GM12865 (cell line): ENCODE measurements at regions not wholly inside any gene's neighbourhood (a gene's known extent, or its start where the extent isn't known, plus 50 kb on each side); places are given as distances from the start of the nearest gene placed in this dataset.
"Not testable (repeated sequence)": the region's sequence is repeated elsewhere in the genome, so short reads cannot be mapped to it uniquely, and the experiment has no call there.

ENCODE experiments used
- DNase-seq: peaks from one replicate; pipeline ENCODE4 v3.0.0; 2010; ENCODE audit warnings: low read depth
- H3K4me3 ChIP-seq: 2 replicates; pipeline ENCODE4 v1.5.1; 2011; ENCODE audit warnings: mild to moderate bottlenecking, low read depth, low read length, control low read depth
- CTCF ChIP-seq: IDR thresholded peaks from 2 replicates; pipeline ENCODE4 v1.5.1; 2011; ENCODE audit warnings: low read length, control low read depth, low read depth, inconsistent platforms; ENCODE audit not compliant: insufficient read depth; ENCODE audit errors: missing control alignments

GRCh38 chrX:4656419-4656818 is 943.0 kb upstream of the PRKX start:
- no peak for TF ChIP-seq CTCF
- no peak overlapping the region for H3K4me3 ChIP-seq
- DNase-seq = no peak

GRCh38 chrX:4655743-4656142 is 942.3 kb upstream of the PRKX start:
- TF ChIP-seq CTCF = no peak
- no peak overlapping the region for H3K4me3 ChIP-seq
- no peak for DNase-seq

DNA sequence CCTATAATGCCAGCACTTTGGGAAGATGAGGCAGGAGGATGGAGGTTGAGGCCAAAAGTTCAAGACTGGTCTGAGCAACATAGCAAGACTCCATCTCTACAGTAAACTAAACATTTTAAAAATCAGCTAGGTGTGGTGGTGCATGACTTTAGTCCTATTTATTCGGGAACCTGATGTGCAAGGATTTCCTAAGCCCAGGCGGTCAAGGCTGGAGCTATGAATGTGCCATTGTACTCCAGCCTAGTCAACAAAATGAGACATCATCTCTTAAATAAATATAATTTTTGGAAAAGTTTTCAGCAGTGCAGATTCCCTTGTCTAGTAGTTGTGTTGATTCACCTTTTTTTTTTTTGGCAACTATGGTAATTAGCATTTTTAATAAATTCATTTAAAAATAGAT is 928.7 kb upstream of the PRKX start:
- DNase-seq = no peak
- H3K4me3 ChIP-seq = no peak overlapping the region
- TF ChIP-seq CTCF = no peak

- TF ChIP-seq CTCF = no peak
- no peak overlapping the region for H3K4me3 ChIP-seq
- no peak for DNase-seq
Observed at GRCh38 chrX:4638036-4638435, 924.6 kb upstream of the PRKX start.

DNA sequence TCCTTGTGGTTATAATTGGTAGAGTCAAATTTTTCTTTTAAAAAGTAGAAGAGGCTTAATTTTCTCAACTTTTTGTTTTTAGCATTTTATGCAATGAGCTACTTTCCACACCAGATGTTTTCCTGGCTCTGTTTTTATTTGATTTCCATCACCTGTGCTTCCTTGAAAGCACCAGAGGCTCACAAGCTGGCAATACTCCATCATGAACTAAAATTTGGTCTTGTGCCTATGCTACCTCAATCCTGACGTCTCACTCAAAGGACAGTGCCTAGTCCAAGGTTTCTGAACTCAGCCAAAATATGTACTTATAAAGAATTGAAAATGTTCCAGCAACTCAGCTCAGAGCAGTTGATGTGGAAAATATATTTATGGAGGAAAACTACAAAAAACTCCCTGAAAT is 914.0 kb upstream of the PRKX start:
- H3K4me3 ChIP-seq = no peak overlapping the region
- no peak for TF ChIP-seq CTCF
- DNase-seq = no peak

DNA sequence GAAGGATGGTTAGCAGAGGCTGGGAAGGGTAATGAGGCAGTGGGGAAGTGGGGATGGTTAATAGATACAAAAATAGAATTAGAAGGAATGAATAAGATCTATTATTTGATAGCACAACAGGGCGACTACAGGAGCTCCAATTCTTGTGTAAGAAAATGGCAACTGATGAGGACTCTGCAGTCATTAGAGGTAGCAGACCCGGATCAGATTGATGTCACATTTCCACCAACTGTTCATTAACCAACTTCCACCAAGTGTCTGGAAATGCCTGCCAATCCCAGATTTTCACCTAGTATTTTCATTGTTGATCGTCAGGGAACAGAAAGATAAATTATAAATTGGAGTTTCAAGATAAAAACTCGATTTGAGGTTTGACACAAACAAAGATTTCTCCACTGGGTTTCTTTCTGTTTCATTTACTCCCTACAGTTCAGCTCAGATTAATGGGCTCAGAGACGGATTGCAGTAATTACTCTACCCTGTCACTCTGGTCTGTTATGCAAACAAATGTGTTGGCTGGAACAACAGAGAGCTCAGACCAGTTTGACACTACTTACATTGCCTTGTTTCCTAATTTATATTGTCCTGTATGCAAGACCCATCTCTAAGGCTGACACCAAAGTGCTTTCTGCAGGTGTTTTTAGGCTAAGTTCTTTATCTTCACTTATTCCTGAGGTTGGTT is 909.2 kb upstream of the PRKX start:
- DNase-seq = no peak
- no peak for TF ChIP-seq CTCF
- H3K4me3 ChIP-seq = no peak overlapping the region

GRCh38 chrX:4613651-4614050 is 900.2 kb upstream of the PRKX start:
- H3K4me3 ChIP-seq, DNase-seq: not testable (repeated sequence)

- no peak for DNase-seq
- no peak for TF ChIP-seq CTCF
- no peak overlapping the region for H3K4me3 ChIP-seq
Observed at GRCh38 chrX:4588893-4589292, 875.4 kb upstream of the PRKX start.
